ENCODE measurements at regions not wholly inside any gene's neighbourhood (a gene's known extent, or its start where the extent isn't known, plus 50 kb on each side); places are given as distances from the start of the nearest gene placed in this dataset.
A peak's percentile ranks its signal among the peaks of the same experiment; 100 is the strongest.

- DNase-seq (ENCODE audit: low read depth), result no peak
- TF ChIP-seq CTCF (IDR thresholded peaks at IDR 0.05; ENCODE audit: insufficient read depth, low read depth, low read length, missing control alignments), result no peak
- no peak overlapping the region for H3K4me3 ChIP-seq (ENCODE audit: low read length)
These were observed 378.3 kb downstream of the INSC start for GRCh38 chr11:15493066-15493465.

GRCh38 chr11:15493921-15494620 lies 379.3 kb downstream of the INSC start:
- no peak for TF ChIP-seq CTCF (IDR thresholded peaks at IDR 0.05; ENCODE audit: insufficient read depth, low read depth, low read length, missing control alignments)
- peak; percentile 6 for DNase-seq (ENCODE audit: low read depth)
- H3K4me3 ChIP-seq (ENCODE audit: low read length), result no peak overlapping the region

- DNase-seq (ENCODE audit: low read depth), result no peak
- no peak overlapping the region for H3K4me3 ChIP-seq (ENCODE audit: low read length)
- TF ChIP-seq CTCF (IDR thresholded peaks at IDR 0.05; ENCODE audit: insufficient read depth, low read depth, low read length, missing control alignments), result no peak
These were observed 380.0 kb downstream of the INSC start for GRCh38 chr11:15494740-15495139.

- no peak for DNase-seq (ENCODE audit: low read depth)
- no peak overlapping the region for H3K4me3 ChIP-seq (ENCODE audit: low read length)
- TF ChIP-seq CTCF (IDR thresholded peaks at IDR 0.05; ENCODE audit: insufficient read depth, low read depth, low read length, missing control alignments), result no peak
These were observed 380.7 kb downstream of the INSC start for GRCh38 chr11:15495462-15495861.

- TF ChIP-seq CTCF (IDR thresholded peaks at IDR 0.05; ENCODE audit: insufficient read depth, low read depth, low read length, missing control alignments), result no peak
- H3K4me3 ChIP-seq (ENCODE audit: low read length), result no peak overlapping the region
- DNase-seq (ENCODE audit: low read depth), result no peak
These were observed 382.6 kb downstream of the INSC start for GRCh38 chr11:15497366-15497765.

- DNase-seq (ENCODE audit: low read depth), result no peak
- H3K4me3 ChIP-seq (ENCODE audit: low read length), result no peak overlapping the region
- TF ChIP-seq CTCF (IDR thresholded peaks at IDR 0.05; ENCODE audit: insufficient read depth, low read depth, low read length, missing control alignments), result no peak
These were observed 385.0 kb downstream of the INSC start for GRCh38 chr11:15499674-15500073.

GRCh38 chr11:15500643-15501042 lies 385.9 kb downstream of the INSC start:
- no peak overlapping the region for H3K4me3 ChIP-seq (ENCODE audit: low read length)

More at GRCh38 chr11:15500643-15501042, 385.9 kb downstream of the INSC start:
- DNase-seq (ENCODE audit: low read depth), result no peak
- no peak for TF ChIP-seq CTCF (IDR thresholded peaks at IDR 0.05; ENCODE audit: insufficient read depth, low read depth, low read length, missing control alignments)

All from epithelial cell of esophagus (primary cell).